ENCODE measurements at regions not wholly inside any gene's neighbourhood (a gene's known extent, or its start where the extent isn't known, plus 50 kb on each side); places are given as distances from the start of the nearest gene placed in this dataset.

GRCh38 chr2:66968946-66969345, 428.2 kb upstream of the ETAA1 start:
- no peak overlapping the region for H3K27ac ChIP-seq (ENCODE audit: insufficient read length, low read depth, low read length)
- H3K4ac ChIP-seq (ENCODE audit: low read depth, low read length) = no peak overlapping the region
- no peaks in the 10 kb centered on the region for H3K36me3 Mint-ChIP-seq (ENCODE audit: insufficient read depth in 1 of 3, low read depth in 3 of 3)
- no peak overlapping the region for H4K8ac ChIP-seq (replicated peaks; ENCODE audit: insufficient read length, low read depth, low read length)
- H2BK120ac ChIP-seq (ENCODE audit: low read depth, low read length, poor library complexity, severe bottlenecking) = no peak overlapping the region
- H3K27me3 Mint-ChIP-seq (ENCODE audit: low read depth) = no peaks in the 10 kb centered on the region
- no CpG with 5 or more reads among the region's 3 CpGs for WGBS (ENCODE audit: extremely low coverage, insufficient read length, low lambda C conversion rate)
- no peak overlapping the region for H2BK5ac ChIP-seq (ENCODE audit: insufficient read length, low read length)
- no peak overlapping the region for H3K4me3 Mint-ChIP-seq
- no peak overlapping the region for H2AK5ac ChIP-seq (ENCODE audit: insufficient read length, low read length)
- H2BK20ac ChIP-seq (ENCODE audit: low read depth, low read length, poor library complexity, severe bottlenecking) = no peak overlapping the region
- H4K5ac ChIP-seq (ENCODE audit: insufficient read length, low read depth, low read length) = no peak overlapping the region
- no peak overlapping the region for H4K91ac ChIP-seq (ENCODE audit: insufficient read length, low read depth, low read length)
- H3T11ph ChIP-seq (ENCODE audit: low read length) = no peak overlapping the region
- H2BK15ac ChIP-seq (ENCODE audit: low read depth, low read length) = no peak overlapping the region
- H3K4me1 Mint-ChIP-seq = no peaks in the 10 kb centered on the region
- H4K20me1 ChIP-seq (ENCODE audit: control insufficient read depth, insufficient read depth, insufficient read length) = no peaks in the 10 kb centered on the region
- no peak overlapping the region for H3K9ac ChIP-seq (ENCODE audit: extremely low read depth, insufficient read length, low read length)
- H3K18ac ChIP-seq (ENCODE audit: insufficient read length, low read depth, low read length) = no peak overlapping the region
- no peaks in the 10 kb centered on the region for H3K23me2 ChIP-seq (ENCODE audit: insufficient read length, low read depth, low read length, poor library complexity, severe bottlenecking)
- DNase-seq = no peak
- H3K27ac Mint-ChIP-seq = no peak overlapping the region
- no peak overlapping the region for H3K14ac ChIP-seq (ENCODE audit: insufficient read depth, low read length)
- H3K4me2 ChIP-seq (ENCODE audit: insufficient read depth, insufficient read length, low read length) = no peak overlapping the region
- no peak overlapping the region for H2AFZ ChIP-seq (ENCODE audit: low read length)
- no peak overlapping the region for H3K56ac ChIP-seq (ENCODE audit: insufficient read length, low read depth, low read length)
- no peaks in the 10 kb centered on the region for H3K9me3 Mint-ChIP-seq
- no peaks in the 10 kb centered on the region for H3K4me1 ChIP-seq (ENCODE audit: insufficient read depth, low read length)
- no peak overlapping the region for H3K23ac ChIP-seq (ENCODE audit: insufficient read length, low read depth, low read length)
- no peaks in the 10 kb centered on the region for H3K79me1 ChIP-seq (ENCODE audit: insufficient read depth, low read depth, low read length, poor library complexity, severe bottlenecking)
- H3K9me3 ChIP-seq (ENCODE audit: control insufficient read depth, low read depth, low read length) = no peaks in the 10 kb centered on the region
- no peak overlapping the region for H2BK12ac ChIP-seq (ENCODE audit: insufficient read length, low read depth, low read length)
- no peaks in the 10 kb centered on the region for H3K27me3 ChIP-seq (ENCODE audit: insufficient read depth, low read length)
- TF ChIP-seq, protein P1, sequence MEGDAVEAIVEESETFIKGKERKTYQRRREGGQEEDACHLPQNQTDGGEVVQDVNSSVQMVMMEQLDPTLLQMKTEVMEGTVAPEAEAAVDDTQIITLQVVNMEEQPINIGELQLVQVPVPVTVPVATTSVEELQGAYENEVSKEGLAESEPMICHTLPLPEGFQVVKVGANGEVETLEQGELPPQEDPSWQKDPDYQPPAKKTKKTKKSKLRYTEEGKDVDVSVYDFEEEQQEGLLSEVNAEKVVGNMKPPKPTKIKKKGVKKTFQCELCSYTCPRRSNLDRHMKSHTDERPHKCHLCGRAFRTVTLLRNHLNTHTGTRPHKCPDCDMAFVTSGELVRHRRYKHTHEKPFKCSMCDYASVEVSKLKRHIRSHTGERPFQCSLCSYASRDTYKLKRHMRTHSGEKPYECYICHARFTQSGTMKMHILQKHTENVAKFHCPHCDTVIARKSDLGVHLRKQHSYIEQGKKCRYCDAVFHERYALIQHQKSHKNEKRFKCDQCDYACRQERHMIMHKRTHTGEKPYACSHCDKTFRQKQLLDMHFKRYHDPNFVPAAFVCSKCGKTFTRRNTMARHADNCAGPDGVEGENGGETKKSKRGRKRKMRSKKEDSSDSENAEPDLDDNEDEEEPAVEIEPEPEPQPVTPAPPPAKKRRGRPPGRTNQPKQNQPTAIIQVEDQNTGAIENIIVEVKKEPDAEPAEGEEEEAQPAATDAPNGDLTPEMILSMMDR (conservative IDR thresholded peaks at IDR 0.05) = no peak
- H3K79me2 ChIP-seq (ENCODE audit: insufficient read depth, low read length) = no peaks in the 10 kb centered on the region

All from H9 (cell line).